GM18861 (cell line): ENCODE measurements at regions not wholly inside any gene's neighbourhood (a gene's known extent, or its start where the extent isn't known, plus 50 kb on each side); places are given as distances from the start of the nearest gene placed in this dataset.
"Not testable (repeated sequence)": the region's sequence is repeated elsewhere in the genome, so short reads cannot be mapped to it uniquely, and the experiment has no call there.

ENCODE experiments used
- ATAC-seq: cut with Tn5 transposase; IDR thresholded peaks from one replicate; pipeline ENCODE4 v1.9.1; 2021; ENCODE audit not compliant: unreplicated experiment

GRCh38 chr1:183753464-183753891 lies 51.4 kb upstream of the RGL1 start:
- no peak for ATAC-seq

GRCh38 chr1:183744132-183744913 lies 60.6 kb upstream of the RGL1 start:
- no peak for ATAC-seq

- no peak for ATAC-seq
Measured at GRCh38 chr1:183742355-183742754, 62.6 kb upstream of the RGL1 start.

- no peak for ATAC-seq
Measured at GRCh38 chr1:183739741-183740271, 65.1 kb upstream of the RGL1 start.

- no peak for ATAC-seq
Measured at GRCh38 chr1:183739082-183739481, 65.8 kb upstream of the RGL1 start.

GRCh38 chr1:183737916-183738315 lies 67.0 kb upstream of the RGL1 start:
- not testable (repeated sequence) for ATAC-seq

GRCh38 chr1:183736343-183736742 lies 68.6 kb upstream of the RGL1 start:
- no peak for ATAC-seq

GRCh38 chr1:183735069-183735860 lies 69.7 kb upstream of the RGL1 start:
- no peak for ATAC-seq

GRCh38 chr1:183734543-183735036 lies 70.3 kb upstream of the RGL1 start:
- no peak for ATAC-seq

- no peak for ATAC-seq
Measured at GRCh38 chr1:183733715-183734114, 71.2 kb upstream of the RGL1 start.

GRCh38 chr1:183732236-183732880 lies 72.6 kb upstream of the RGL1 start:
- no peak for ATAC-seq

- peak; percentile 39 for ATAC-seq
Measured at GRCh38 chr1:183730886-183731573, 73.9 kb upstream of the RGL1 start.

GRCh38 chr1:183730107-183730724 lies 74.7 kb upstream of the RGL1 start:
- peak; percentile 34 for ATAC-seq

GRCh38 chr1:183726825-183727224 lies 73.7 kb upstream of the APOBEC4 start:
- no peak for ATAC-seq

- ATAC-seq, result no peak
Measured at GRCh38 chr1:183724350-183725042, 71.4 kb upstream of the APOBEC4 start.

- ATAC-seq, result no peak
Measured at GRCh38 chr1:183723571-183723970, 70.5 kb upstream of the APOBEC4 start.

GRCh38 chr1:183721041-183721440 lies 67.9 kb upstream of the APOBEC4 start:
- ATAC-seq, result no peak

GRCh38 chr1:183720028-183720427 lies 66.9 kb upstream of the APOBEC4 start:
- ATAC-seq, result no peak

GRCh38 chr1:183719289-183719688 lies 66.2 kb upstream of the APOBEC4 start:
- ATAC-seq, result no peak

GRCh38 chr1:183716286-183716685 lies 63.2 kb upstream of the APOBEC4 start:
- no peak for ATAC-seq
